Effector memory CD4-positive, alpha-beta T cell (primary cell): ENCODE measurements at regions not wholly inside any gene's neighbourhood (a gene's known extent, or its start where the extent isn't known, plus 50 kb on each side); places are given as distances from the start of the nearest gene placed in this dataset.

ENCODE experiments used
- DNase-seq, 3 donors: peaks; one replicate each; pipeline ENCODE4 v3.0.0-alpha.2; 2020
- H3K27ac ChIP-seq: 2 replicates; pipeline ENCODE4 v1.7.0; 2013; ENCODE audit warnings: mild to moderate bottlenecking, low read length, moderate library complexity; ENCODE audit not compliant: insufficient read depth, poor library complexity, severe bottlenecking
- H3K27me3 ChIP-seq: replicated peaks from 2 replicates; pipeline ENCODE4 v1.7.0; 2013; ENCODE audit warnings: mild to moderate bottlenecking, low read length; ENCODE audit not compliant: insufficient read depth, control insufficient read depth, poor library complexity, severe bottlenecking
- H3K36me3 ChIP-seq: 2 replicates; pipeline ENCODE4 v1.7.0; 2013; ENCODE audit warnings: mild to moderate bottlenecking, low read length, moderate library complexity; ENCODE audit not compliant: control insufficient read depth, insufficient read depth
- H3K4me1 ChIP-seq: 2 replicates; pipeline ENCODE4 v1.7.0; 2013; ENCODE audit warnings: low read length, mild to moderate bottlenecking; ENCODE audit not compliant: control insufficient read depth, insufficient read depth, poor library complexity, severe bottlenecking
- H3K4me3 ChIP-seq: 2 replicates; pipeline ENCODE4 v1.7.0; 2013; ENCODE audit warnings: low read length, low read depth, mild to moderate bottlenecking; ENCODE audit not compliant: insufficient read depth, poor library complexity, severe bottlenecking
- H3K9me3 ChIP-seq: 2 replicates; pipeline ENCODE4 v1.7.0; 2013; ENCODE audit warnings: mild to moderate bottlenecking, low read length, moderate library complexity; ENCODE audit not compliant: control insufficient read depth

DNA sequence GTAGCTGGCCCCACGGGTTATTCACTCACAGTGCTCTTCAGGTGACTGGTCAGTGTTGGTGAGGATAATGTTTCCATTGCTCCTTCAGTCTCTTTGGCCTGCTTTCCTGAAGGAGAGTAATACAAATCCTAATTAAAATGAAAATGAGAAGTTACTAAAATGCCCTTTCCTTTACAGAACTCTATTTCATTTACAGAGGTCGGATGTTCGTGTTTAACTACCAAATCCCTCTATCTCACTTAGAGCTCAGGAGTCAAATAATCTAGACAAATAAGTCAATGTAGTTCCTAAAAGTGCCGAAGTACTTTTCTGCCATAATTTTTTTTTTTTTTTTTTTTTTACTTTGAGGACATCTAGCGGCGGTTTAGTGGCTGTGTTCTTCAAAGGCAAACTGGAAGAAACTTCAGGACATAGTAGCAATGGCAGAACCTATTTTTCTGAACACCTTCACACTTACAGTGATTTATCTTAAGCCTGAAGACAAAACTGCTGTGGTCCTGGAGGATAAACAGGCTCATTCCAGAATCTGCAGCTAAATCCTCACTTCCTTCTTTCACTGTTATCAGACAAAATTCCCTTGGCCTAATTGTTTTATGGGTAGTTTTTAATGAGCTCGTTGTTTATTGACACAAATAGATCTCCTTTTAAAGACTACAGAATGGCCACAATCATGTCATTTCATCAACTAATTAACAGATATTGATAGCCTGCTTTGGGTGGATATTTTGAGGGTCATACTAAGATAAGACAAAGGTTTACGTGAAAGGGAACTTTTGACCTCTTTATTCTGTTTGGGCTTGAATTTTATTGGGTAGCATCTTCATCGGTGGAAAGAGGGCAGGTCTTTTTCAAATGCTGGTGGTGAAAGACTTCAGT is 207.6 kb upstream of the DMRTA1 start:
- Histone ChIP-seq H3K9me3 (no peaks in the 10 kb centered on the region), H3K4me1 (no peaks in the 10 kb centered on the region), H3K27ac (no peak overlapping the region), H3K4me3 (no peak overlapping the region), H3K36me3 (no peaks in the 10 kb centered on the region), H3K27me3 (no peaks in the 10 kb centered on the region)
- no peak for DNase-seq

DNA sequence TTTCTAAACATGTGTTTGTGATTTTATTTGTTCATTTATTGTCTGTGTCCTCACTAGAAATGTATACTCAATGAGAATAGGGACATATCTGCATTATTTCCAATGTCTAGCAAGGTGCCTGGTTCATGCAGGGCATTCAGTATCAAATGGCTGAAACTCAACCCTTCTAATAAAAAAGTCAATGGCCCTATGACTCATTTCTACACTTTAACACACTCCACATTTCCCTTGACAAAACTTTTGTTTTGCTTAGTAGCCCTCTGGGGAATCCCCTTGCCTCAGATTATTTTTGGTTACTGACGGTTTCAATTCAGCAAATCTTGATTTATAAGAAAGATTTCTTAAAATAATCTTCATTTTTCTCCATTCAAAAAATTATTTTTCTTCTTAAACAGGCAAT is 206.0 kb upstream of the DMRTA1 start:
- DNase-seq, result no peak

DNA sequence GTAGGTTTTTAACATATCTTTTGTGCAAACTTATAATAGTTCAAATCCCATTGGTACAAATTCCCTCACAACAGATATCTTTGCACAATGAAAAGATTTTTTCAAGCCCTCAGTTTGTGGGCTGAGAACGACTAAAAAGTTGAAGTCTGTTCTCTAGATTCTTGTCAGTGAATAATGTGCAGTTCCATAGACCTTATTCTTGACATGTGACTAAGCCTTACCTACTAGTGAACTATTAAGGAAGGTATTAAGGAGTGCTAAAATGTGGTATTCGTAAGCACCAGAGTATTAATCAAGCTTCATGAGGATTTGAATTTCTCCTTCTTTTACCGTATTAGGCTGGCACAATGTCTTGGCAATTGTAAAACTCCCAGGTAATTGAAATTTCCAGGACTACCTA is 205.6 kb upstream of the DMRTA1 start:
- H3K27me3 ChIP-seq, result no peaks in the 10 kb centered on the region
- no peak for DNase-seq
- no peaks in the 10 kb centered on the region for H3K4me1 ChIP-seq
- H3K36me3 ChIP-seq, result no peaks in the 10 kb centered on the region
- H3K27ac ChIP-seq, result no peak overlapping the region
- H3K9me3 ChIP-seq, result no peaks in the 10 kb centered on the region
- H3K4me3 ChIP-seq, result no peak overlapping the region

More for the DNA sequence above, 206.0 kb upstream of the DMRTA1 start:
- Histone ChIP-seq H3K27ac (no peak overlapping the region), H3K27me3 (no peaks in the 10 kb centered on the region), H3K36me3 (no peaks in the 10 kb centered on the region), H3K4me3 (no peak overlapping the region), H3K4me1 (no peaks in the 10 kb centered on the region), H3K9me3 (no peaks in the 10 kb centered on the region)

DNA sequence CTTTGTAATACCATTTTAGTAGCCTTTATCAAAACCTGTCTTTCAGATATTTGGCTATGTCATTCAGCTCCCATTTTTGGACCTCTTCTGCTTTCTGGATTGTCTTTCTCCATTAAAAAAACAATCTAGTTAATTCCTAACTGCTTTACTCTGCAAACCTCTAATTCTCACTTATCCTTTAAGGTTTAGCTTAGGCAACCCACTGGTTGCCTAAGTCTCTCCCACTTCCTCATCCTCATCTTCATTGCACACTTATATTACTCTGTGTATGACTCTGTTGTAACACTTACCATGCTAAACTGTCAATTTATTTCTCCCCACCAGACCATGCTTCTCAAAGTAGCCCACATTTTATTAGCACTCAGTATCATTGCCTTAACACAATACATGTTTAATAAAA is 205.0 kb upstream of the DMRTA1 start:
- Histone ChIP-seq H3K9me3 (no peaks in the 10 kb centered on the region), H3K4me1 (no peaks in the 10 kb centered on the region), H3K36me3 (no peaks in the 10 kb centered on the region), H3K4me3 (no peak overlapping the region), H3K27ac (no peak overlapping the region), H3K27me3 (no peaks in the 10 kb centered on the region)
- no peak for DNase-seq

DNA sequence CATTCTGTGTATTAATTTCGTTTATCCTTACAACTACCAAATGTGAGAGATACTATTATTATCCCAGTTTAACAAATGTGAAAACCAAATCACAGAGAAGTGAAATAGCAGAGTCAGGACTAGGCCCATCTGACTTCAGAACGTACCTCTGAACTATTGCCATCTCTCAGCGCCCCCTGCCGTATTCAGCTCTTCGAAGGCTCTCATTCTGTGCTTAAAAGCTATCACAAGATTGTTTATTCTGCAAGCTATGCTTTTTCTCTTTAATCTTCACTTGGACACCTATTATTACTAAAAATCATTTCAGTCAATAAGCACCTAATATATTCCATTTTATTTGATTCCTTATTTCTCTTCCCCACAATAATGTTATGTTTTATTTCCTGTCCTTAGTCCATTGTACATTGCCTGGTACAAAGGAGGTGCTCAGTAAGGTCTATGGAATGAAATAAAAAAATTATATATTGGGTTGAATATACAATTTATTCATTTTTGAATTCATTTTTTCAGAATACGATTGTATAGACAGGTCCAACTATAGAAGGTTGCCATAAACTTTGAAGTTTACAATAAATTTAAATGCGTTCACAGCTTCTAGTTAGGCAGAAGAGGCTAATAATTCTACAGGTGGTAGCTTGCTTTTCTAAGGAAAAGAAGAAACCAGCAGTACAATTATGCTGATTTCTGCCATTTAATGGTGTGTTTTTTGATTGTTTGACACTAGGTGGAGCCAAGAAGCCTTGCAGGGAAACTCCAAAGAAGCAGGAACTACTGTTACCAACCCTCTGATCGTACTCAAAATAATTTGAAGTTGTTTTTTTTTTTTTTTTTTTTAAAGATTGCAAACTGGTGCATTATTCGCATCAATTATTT is 202.2 kb upstream of the DMRTA1 start:
- H3K27ac ChIP-seq, result no peak overlapping the region
- no peaks in the 10 kb centered on the region for H3K4me1 ChIP-seq
- no peak overlapping the region for H3K4me3 ChIP-seq
- no peaks in the 10 kb centered on the region for H3K9me3 ChIP-seq
- no peaks in the 10 kb centered on the region for H3K27me3 ChIP-seq
- no peak for DNase-seq
- no peaks in the 10 kb centered on the region for H3K36me3 ChIP-seq

DNA sequence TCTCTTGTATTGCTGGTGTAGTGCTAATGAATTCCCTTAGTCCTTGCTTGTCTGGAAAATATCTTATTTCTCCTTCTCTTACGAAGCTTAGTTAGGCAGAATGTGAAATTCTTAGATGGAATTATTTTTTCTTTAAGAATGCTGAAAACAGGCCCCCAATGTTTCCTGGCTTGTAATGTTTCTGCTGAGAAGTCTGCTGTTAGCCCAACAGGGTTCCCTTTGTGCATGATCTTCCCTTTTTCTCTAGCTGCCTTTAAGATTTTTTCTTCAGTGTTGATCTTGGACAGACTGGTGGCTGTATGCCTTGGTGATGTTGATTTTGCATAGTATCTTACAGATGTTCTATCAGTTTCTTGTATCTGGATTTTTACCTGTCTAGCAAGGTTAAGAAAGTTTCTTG is 191.3 kb upstream of the DMRTA1 start:
- no peak overlapping the region for H3K27ac ChIP-seq
- DNase-seq, result no peak
- no peaks in the 10 kb centered on the region for H3K27me3 ChIP-seq
- no peak overlapping the region for H3K4me3 ChIP-seq
- H3K4me1 ChIP-seq, result no peaks in the 10 kb centered on the region
- H3K36me3 ChIP-seq, result no peaks in the 10 kb centered on the region
- no peaks in the 10 kb centered on the region for H3K9me3 ChIP-seq

DNA sequence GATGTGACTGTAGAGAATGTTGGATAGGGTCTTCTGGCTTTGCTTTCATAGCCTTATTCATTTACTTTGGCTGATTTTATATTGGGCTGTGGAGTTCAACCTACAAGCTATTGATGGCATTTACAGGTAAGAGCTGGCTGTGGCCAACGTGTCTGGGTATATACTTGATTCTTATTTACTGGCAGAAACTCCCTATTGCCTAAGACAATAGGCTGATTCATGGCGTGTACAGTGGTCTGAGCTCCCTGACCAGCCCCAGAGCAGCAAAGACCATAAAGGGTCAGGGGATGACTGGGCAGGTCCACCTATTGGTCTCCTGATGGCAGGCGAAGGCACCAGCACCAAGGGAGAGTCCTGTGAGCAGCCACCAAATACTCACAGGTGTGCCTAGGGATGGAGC is 190.2 kb upstream of the DMRTA1 start:
- H3K4me1 ChIP-seq, result no peaks in the 10 kb centered on the region
- DNase-seq, result no peak
- H3K4me3 ChIP-seq, result no peak overlapping the region
- H3K27ac ChIP-seq, result no peak overlapping the region
- no peaks in the 10 kb centered on the region for H3K9me3 ChIP-seq
- H3K36me3 ChIP-seq, result no peaks in the 10 kb centered on the region
- H3K27me3 ChIP-seq, result no peaks in the 10 kb centered on the region

DNA sequence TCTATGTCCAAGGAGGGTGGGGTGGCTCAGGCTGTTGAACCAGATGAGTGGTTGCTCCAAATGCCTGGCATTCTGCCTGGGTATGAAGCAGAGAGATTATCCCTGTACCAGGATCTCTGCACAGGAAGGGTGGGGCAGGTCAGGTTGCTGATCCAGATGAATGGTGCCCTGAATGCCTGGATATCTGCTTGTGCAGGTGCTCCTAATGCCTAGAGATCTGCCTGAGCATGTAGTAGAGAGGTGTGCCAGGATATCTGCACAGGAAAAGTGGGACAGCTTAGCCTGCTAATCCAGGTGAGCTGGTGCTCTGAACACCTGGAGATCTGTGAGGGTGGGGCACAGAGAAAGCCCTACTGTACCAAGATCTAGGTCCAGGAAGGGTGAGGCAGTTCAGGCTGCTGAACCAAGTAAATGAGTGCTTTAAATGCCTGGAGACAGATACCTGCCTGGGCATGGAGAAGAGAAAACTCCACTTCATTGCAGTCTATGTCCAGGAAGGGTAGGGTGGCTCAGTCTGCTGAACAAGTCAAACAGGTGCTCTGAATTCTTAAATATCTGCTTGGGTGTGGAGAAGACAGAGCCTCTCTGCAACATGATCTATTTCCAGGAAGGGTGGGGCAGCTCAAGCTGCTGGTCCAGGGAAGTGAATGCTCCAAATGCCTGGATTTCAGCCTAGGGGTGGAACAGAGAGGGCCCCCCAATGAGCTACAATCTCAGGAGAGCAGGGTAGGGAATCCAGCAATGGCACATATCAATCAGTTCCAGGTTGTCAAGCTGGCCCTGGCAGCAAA is 189.4 kb upstream of the DMRTA1 start:
- Histone ChIP-seq H3K4me1 (no peaks in the 10 kb centered on the region), H3K27me3 (no peaks in the 10 kb centered on the region), H3K4me3 (no peak overlapping the region), H3K27ac (no peak overlapping the region), H3K36me3 (no peaks in the 10 kb centered on the region), H3K9me3 (no peaks in the 10 kb centered on the region)
- DNase-seq, result no peak

DNA sequence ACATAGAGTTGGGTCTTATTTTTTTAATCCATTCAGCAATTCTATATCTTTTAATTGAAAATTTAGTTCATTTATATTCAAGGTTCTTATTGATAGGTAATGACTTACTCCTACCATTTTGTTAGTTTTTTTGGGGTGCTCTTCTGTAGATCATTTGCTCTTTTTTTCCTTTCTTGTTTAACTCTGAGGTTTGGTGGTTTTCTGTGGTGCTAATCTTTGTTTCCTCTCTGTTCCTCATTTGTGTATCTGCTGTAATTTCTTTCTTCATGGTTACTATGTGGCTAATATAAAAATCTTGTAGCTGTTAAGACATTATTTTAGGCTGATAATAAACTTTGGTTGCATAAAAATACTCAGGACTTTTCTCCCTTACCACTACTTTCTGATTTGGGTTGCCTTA is 181.6 kb upstream of the DMRTA1 start:
- H3K27me3 ChIP-seq, result no peaks in the 10 kb centered on the region
- DNase-seq, result no peak
- H3K9me3 ChIP-seq, result no peaks in the 10 kb centered on the region
- H3K4me3 ChIP-seq, result no peak overlapping the region
- no peaks in the 10 kb centered on the region for H3K36me3 ChIP-seq
- no peak overlapping the region for H3K27ac ChIP-seq
- no peaks in the 10 kb centered on the region for H3K4me1 ChIP-seq
